ENCODE measurements at regions not wholly inside any gene's neighbourhood (a gene's known extent, or its start where the extent isn't known, plus 50 kb on each side); places are given as distances from the start of the nearest gene placed in this dataset.
"Not testable (repeated sequence)": the region's sequence is repeated elsewhere in the genome, so short reads cannot be mapped to it uniquely, and the experiment has no call there.

GRCh38 chr7:149604521-149604920 lies 106.9 kb upstream of the ZNF746 start:
- DNase-seq (ENCODE audit: low spot score) (no peak), ATAC-seq (no peak), FAIRE-seq (no peak)
- no peak overlapping the region for H3K4me3 ChIP-seq (replicated peaks in 1 of 3; ENCODE audit: insufficient read depth in 1 of 3, low read depth in 2 of 3, low read length in 3 of 3)
- H3K36me3 ChIP-seq (replicated peaks in 1 of 2; ENCODE audit: control insufficient read depth in 1 of 2, insufficient read depth in 2 of 2, low read length in 2 of 2), result peaks cover 11 to 68% of the 10 kb centered on the region in 2 experiments
- no peaks in the 10 kb centered on the region for H4K20me1 ChIP-seq (ENCODE audit: insufficient read depth, low read length)
- no TSS peak for BruUV-seq (replicated peaks)
- in situ Hi-C loops (cut with HindIII; ENCODE audit: extremely low pct_ligation_motif_present, low pct_unique_long_range_greater_than_20kb), result no loop called here
- no peak overlapping the region for H3K27ac ChIP-seq (ENCODE audit: extremely low read length, insufficient read depth, low read length)
- no peak overlapping the region for H3K4me2 ChIP-seq (ENCODE audit: low read depth, low read length)
- intact Hi-C loops (cut with micrococcal nuclease; ENCODE audit: unreplicated experiment), result no loop called here
- no peaks in the 10 kb centered on the region for H3K9me3 ChIP-seq (ENCODE audit: low read length)
- TF ChIP-seq CC2D1A (CRISPR knock-in tag; IDR thresholded peaks at IDR 0.05) (no peak), BRD4 (CRISPR knock-in tag; IDR thresholded peaks at IDR 0.05) (no peak), ZNF468 (CRISPR knock-in tag; IDR thresholded peaks at IDR 0.05) (no peak)
- no peaks in the 10 kb centered on the region for H3K27me3 ChIP-seq (ENCODE audit: control insufficient read depth in 1 of 2, insufficient read depth in 2 of 2, low read length in 2 of 2)
- H3K4me1 ChIP-seq (ENCODE audit: insufficient read depth, low read length), result no peaks in the 10 kb centered on the region
- CTCF ChIA-PET (ENCODE audit: low intra/inter-chr PET ratio, low total read pairs), result no interaction called here
- no peak overlapping the region for H2AFZ ChIP-seq (ENCODE audit: low read length)
- H3K9ac ChIP-seq (ENCODE audit: insufficient read depth, low read depth, low read length), result no peak overlapping the region
- 96% methylated on average over 4 of the region's 4 CpGs for WGBS (ENCODE audit: low lambda C conversion rate)
- no peaks in the 10 kb centered on the region for H3K79me2 ChIP-seq (ENCODE audit: insufficient read depth, low read length)
- POLR2A ChIA-PET, result no interaction called here

- H3K27ac ChIP-seq (ENCODE audit: extremely low read length, insufficient read depth, low read length); H3K9ac ChIP-seq (ENCODE audit: insufficient read depth, low read depth, low read length); H3K4me2 ChIP-seq (ENCODE audit: low read depth, low read length); H3K4me3 ChIP-seq (replicated peaks in 1 of 3; ENCODE audit: insufficient read depth in 1 of 3, low read depth in 2 of 3, low read length in 3 of 3); in situ Hi-C loops (cut with HindIII; ENCODE audit: extremely low pct_ligation_motif_present, low pct_unique_long_range_greater_than_20kb); POLR2A ChIA-PET; H3K27me3 ChIP-seq (ENCODE audit: control insufficient read depth in 1 of 2, insufficient read depth in 2 of 2, low read length in 2 of 2); H3K79me2 ChIP-seq (ENCODE audit: insufficient read depth, low read length); CTCF ChIA-PET (ENCODE audit: low intra/inter-chr PET ratio, low total read pairs); intact Hi-C loops (cut with micrococcal nuclease; ENCODE audit: unreplicated experiment); H3K9me3 ChIP-seq (ENCODE audit: low read length); BruUV-seq (replicated peaks); ATAC-seq; H2AFZ ChIP-seq (ENCODE audit: low read length); FAIRE-seq; H4K20me1 ChIP-seq (ENCODE audit: insufficient read depth, low read length); H3K4me1 ChIP-seq (ENCODE audit: insufficient read depth, low read length); DNase-seq (ENCODE audit: low spot score): not testable (repeated sequence)
- WGBS (ENCODE audit: low lambda C conversion rate), result 95% methylated on average over 21 of the region's 21 CpGs
- peaks cover 14 to 60% of the 10 kb centered on the region in 2 experiments; a peak in 4 of 5 replicates for H3K36me3 ChIP-seq (replicated peaks in 1 of 2; ENCODE audit: control insufficient read depth in 1 of 2, insufficient read depth in 2 of 2, low read length in 2 of 2)
Measured at GRCh38 chr7:149600669-149601330, 103.2 kb upstream of the ZNF746 start.

All from HepG2 (cell line).